Adipocyte (in vitro differentiated cells): ENCODE measurements at regions not wholly inside any gene's neighbourhood (a gene's known extent, or its start where the extent isn't known, plus 50 kb on each side); places are given as distances from the start of the nearest gene placed in this dataset.

Experiments
- DNase-seq: peaks from one replicate; pipeline ENCODE4 v3.0.0-alpha.2; 2015; ENCODE audit warnings: low read depth
- H3K27me3 ChIP-seq: replicated peaks from 2 replicates; pipeline ENCODE4 v1.7.0; 2013; ENCODE audit warnings: mild to moderate bottlenecking, low read length, moderate library complexity; ENCODE audit not compliant: control insufficient read depth, insufficient read depth
- H3K36me3 ChIP-seq: 2 replicates; pipeline ENCODE4 v1.7.0; 2013; ENCODE audit warnings: low read length, mild to moderate bottlenecking, moderate library complexity; ENCODE audit not compliant: control insufficient read depth, insufficient read depth, severe bottlenecking
- H3K4me1 ChIP-seq: 2 replicates; pipeline ENCODE4 v1.7.0; 2013; ENCODE audit warnings: mild to moderate bottlenecking, low read length, moderate library complexity; ENCODE audit not compliant: control insufficient read depth, insufficient read depth
- H3K4me3 ChIP-seq: 2 replicates; pipeline ENCODE4 v1.7.0; 2013; ENCODE audit warnings: mild to moderate bottlenecking, low read length, moderate library complexity
- H3K9ac ChIP-seq: 2 replicates; pipeline ENCODE4 v1.7.0; 2013; ENCODE audit warnings: mild to moderate bottlenecking, low read length, moderate library complexity
- H3K9me3 ChIP-seq: 2 replicates; pipeline ENCODE4 v1.7.0; 2013; ENCODE audit warnings: mild to moderate bottlenecking, low read length, moderate library complexity; ENCODE audit not compliant: control insufficient read depth

DNA sequence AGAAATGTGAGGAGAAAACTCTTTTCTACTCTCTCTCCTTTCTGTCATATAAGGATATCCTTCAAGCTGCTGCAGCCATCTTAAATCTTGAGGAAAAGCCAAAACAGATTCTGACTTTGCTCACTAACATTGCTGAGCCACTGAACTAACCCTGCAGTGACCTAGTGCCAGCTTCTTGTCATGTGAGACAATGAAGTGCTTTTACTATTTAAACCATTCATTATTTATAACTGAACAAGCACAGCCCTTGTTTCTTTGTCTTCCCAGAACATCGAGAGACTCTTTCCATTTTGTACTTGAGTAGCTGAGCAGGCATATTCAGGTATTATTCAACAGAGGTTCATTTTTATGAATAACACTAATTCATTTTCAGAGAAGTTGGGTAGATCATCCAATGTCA lies 455.0 kb upstream of the TMPO start:
- Histone ChIP-seq H3K4me1 (no peaks in the 10 kb centered on the region), H3K27me3 (peaks cover 10% of the 10 kb centered on the region)

DNA sequence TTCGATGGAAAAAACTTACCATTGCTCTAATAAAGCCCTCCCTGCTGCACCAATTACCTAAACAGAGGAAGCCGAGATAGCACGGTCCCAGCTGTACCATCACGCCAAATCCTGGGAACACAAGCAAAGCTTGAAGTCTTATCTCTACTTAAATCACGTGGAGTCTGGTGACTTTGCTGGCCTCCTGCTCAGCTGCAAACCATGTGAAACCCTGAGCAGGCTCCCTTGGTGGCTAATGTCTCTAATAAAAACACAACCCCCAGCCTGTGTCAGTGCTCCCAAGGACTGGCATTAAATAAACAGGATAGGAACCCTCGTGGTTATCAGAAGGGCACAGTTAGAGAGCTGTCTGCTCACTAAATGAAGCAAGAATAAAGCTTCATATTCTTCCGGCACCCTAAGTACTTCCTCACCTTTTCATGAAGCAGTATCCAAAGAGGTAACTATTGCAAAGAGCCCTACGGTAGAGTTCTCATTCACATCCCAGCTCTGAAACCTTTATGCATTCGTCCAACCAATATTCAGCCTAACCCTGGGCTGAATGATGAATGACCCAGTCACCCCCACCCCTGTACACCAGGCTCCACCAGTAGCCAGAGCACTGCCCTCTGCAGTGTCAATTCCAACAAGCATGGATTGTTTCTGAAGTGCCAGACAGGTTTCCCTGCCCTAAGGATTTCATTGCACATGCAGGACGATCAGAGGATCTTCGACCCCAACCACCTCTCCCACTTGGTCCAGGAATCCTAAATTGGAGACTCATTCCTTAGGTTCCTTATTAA lies 452.7 kb upstream of the TMPO start:
- no peaks in the 10 kb centered on the region for H3K9me3 ChIP-seq
- H3K4me1 ChIP-seq: no peaks in the 10 kb centered on the region
- no peak overlapping the region for H3K4me3 ChIP-seq

More for the DNA sequence above, 455.0 kb upstream of the TMPO start:
- H3K9ac ChIP-seq: no peak overlapping the region
- no peak for DNase-seq
- H3K9me3 ChIP-seq: no peaks in the 10 kb centered on the region
- no peak overlapping the region for H3K4me3 ChIP-seq
- H3K36me3 ChIP-seq: no peaks in the 10 kb centered on the region

DNA sequence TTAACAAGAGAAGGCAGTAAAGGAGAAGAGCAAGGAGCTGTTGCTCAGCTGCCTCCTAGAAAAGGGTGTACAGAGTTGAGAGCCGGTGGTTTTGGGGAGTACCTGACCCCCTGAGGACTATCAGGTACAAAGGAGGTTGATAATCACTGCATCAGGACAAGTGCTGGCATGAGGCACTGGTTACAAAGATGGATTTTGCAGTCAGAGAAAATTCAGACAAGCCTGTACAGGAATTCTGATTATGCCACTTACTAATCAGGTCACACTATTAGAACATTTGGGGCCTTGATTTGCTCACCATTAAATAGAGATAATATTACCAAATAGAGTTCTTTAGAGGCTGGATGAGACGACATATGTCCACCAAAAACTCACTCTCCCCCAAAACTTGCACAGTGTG lies 450.9 kb upstream of the TMPO start:
- Histone ChIP-seq H3K9me3 (no peaks in the 10 kb centered on the region), H3K27me3 (peaks cover 10% of the 10 kb centered on the region)

More for the DNA sequence above, 452.7 kb upstream of the TMPO start:
- Histone ChIP-seq H3K36me3 (no peaks in the 10 kb centered on the region), H3K27me3 (peaks cover 10% of the 10 kb centered on the region), H3K9ac (no peak overlapping the region)
- no peak for DNase-seq

DNA sequence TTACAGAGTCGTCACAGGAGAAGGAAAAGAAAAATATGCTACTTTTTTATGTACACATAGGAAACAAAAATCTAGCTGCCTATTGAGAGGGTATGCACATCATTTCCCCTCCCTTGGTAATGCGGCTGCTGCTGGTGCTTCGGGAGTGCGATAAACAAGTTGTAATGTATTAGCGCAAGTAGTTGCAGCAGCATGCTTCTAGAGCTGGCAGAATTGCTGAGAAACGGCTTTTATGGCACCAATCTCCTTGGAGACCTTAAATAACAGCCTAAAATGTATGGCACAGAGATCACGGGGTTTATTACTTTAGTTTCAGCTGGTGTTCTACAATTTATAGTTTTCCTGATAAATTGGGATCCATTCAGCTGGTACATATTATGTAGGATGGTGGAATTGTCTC lies 447.6 kb upstream of the TMPO start:
- H3K9ac ChIP-seq: no peak overlapping the region
- no peaks in the 10 kb centered on the region for H3K9me3 ChIP-seq
- no peaks in the 10 kb centered on the region for H3K36me3 ChIP-seq
- DNase-seq: no peak
- no peaks in the 10 kb centered on the region for H3K4me1 ChIP-seq
- H3K27me3 ChIP-seq: peaks cover 4% of the 10 kb centered on the region
- H3K4me3 ChIP-seq: no peak overlapping the region

More for the DNA sequence above, 450.9 kb upstream of the TMPO start:
- H3K36me3 ChIP-seq: no peaks in the 10 kb centered on the region
- no peaks in the 10 kb centered on the region for H3K4me1 ChIP-seq
- H3K4me3 ChIP-seq: no peak overlapping the region
- DNase-seq: no peak
- no peak overlapping the region for H3K9ac ChIP-seq

DNA sequence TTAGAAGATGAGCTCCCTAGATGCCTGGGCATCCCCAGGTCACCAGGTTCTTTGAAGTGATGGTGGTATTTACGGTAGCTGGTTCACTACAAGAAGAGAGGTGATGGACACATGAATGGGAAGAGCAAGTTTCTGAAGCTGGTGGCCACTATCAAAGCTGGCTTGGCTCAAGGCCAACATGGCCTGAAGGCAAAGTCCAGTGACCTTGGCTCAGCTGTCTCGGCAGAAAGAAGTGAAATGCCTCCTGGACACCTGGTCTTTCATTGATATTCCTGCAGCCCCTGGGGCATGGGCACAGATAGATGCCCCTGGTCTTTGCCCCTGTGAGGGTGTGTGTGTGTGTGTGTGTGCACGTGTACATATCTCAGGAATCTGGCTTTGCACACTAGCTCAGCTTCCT lies 441.8 kb upstream of the TMPO start:
- Histone ChIP-seq H3K27me3 (no peaks in the 10 kb centered on the region), H3K9me3 (no peaks in the 10 kb centered on the region), H3K9ac (no peak overlapping the region), H3K4me1 (no peaks in the 10 kb centered on the region), H3K4me3 (no peak overlapping the region), H3K36me3 (no peaks in the 10 kb centered on the region)
- DNase-seq: no peak

DNA sequence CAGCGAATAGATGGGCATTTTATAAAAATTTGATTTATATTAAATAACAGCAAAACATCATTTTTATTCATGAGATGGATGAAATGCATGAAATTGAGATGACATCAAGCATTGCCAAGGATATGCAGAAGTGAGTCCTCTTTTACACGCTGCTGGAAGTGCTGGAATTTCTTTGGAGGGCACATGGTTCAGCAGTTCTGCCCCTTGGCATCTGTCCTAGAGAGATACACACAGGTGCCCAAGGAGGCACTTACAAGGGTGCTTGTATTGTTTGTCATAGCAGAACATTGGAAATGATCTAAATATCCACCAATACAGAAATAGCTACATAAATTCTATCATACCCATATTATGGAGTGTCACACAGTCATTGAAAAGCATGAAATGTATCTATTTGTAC lies 441.1 kb upstream of the TMPO start:
- no peaks in the 10 kb centered on the region for H3K4me1 ChIP-seq
- no peaks in the 10 kb centered on the region for H3K36me3 ChIP-seq
- DNase-seq: no peak
- no peaks in the 10 kb centered on the region for H3K9me3 ChIP-seq
- H3K27me3 ChIP-seq: no peaks in the 10 kb centered on the region
- no peak overlapping the region for H3K9ac ChIP-seq
- H3K4me3 ChIP-seq: no peak overlapping the region

DNA sequence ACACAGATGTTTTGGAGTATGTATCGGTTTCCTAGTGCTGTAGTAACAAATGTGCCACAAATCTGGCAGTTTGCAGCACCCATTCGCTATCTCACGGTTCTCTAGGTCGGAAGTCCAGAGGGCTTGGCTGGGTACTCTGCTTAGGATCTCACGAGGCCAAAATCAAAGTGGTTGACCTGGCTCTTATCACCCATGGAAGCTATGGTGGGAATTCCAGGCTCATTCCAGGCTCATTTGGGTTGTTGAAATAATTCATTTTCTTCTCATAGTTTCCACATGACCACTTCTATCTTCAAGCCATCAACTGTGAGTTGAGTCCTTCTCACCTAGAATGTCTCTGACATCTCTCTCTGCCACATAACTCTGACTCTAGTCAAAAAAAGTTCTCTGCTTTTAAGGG lies 431.0 kb upstream of the TMPO start:
- no peak overlapping the region for H3K4me3 ChIP-seq
- peaks cover 5% of the 10 kb centered on the region for H3K27me3 ChIP-seq
- no peak for DNase-seq
- no peaks in the 10 kb centered on the region for H3K36me3 ChIP-seq
- H3K9ac ChIP-seq: no peak overlapping the region
- H3K9me3 ChIP-seq: no peaks in the 10 kb centered on the region
- H3K4me1 ChIP-seq: no peaks in the 10 kb centered on the region

DNA sequence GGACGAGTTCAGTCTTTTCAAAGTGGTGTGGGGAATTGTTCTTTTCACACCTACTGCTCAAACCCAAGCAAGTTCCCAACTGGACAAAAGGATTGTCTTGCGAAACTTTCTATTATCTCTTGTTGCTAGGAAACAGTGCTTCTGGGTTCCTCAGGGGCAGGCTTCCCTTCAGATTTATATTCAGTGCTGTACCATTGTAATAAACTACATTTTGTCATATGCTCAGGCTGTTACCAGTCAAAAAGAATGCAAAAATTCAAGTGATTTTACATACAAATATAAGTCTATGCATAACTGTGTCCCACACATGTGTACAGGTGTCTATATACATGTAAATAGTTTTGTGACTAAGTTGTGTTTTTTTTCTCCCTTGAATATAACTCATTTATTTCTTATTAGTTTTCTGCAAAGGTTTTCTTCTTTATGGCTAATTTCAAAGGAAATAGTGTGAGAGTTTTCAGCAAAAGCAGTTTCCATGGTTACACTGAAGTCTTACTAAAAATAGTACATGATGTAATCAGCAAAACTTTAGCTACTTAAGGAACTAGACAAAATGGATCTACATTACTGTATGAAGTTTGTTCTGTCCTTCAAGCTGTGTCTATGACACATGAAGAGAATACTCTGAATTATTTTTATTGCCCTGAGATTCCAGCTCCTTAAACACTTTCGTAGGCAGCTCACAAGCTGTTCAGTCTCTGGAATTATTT lies 430.2 kb upstream of the TMPO start:
- Histone ChIP-seq H3K9ac (no peak overlapping the region), H3K36me3 (no peaks in the 10 kb centered on the region), H3K9me3 (no peaks in the 10 kb centered on the region), H3K4me1 (no peaks in the 10 kb centered on the region), H3K27me3 (peaks cover 5% of the 10 kb centered on the region), H3K4me3 (no peak overlapping the region)
- DNase-seq: no peak

DNA sequence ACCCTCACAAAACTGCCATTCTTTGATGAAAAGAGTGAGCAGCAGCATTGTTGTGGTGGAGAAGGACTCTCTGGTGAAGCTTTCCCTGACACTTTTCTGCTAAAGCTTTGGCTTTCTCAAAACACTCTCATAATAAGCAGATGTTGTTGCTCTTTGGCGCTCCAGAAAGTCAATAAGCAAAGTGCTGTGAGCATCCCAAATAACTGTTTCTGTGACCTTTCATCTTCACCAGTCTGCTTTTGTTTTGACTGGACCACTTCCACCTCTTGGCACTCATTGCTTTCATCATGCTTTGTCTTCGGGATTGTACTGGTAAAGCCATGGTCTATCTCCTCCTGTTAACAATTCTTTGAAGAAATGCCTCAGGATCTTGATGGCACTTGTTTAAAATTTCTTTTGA lies 424.7 kb upstream of the TMPO start:
- H3K4me1 ChIP-seq: no peaks in the 10 kb centered on the region
- no peaks in the 10 kb centered on the region for H3K36me3 ChIP-seq
- no peaks in the 10 kb centered on the region for H3K9me3 ChIP-seq
- no peak overlapping the region for H3K4me3 ChIP-seq
- H3K9ac ChIP-seq: no peak overlapping the region
- DNase-seq: no peak
- peaks cover 3% of the 10 kb centered on the region for H3K27me3 ChIP-seq

DNA sequence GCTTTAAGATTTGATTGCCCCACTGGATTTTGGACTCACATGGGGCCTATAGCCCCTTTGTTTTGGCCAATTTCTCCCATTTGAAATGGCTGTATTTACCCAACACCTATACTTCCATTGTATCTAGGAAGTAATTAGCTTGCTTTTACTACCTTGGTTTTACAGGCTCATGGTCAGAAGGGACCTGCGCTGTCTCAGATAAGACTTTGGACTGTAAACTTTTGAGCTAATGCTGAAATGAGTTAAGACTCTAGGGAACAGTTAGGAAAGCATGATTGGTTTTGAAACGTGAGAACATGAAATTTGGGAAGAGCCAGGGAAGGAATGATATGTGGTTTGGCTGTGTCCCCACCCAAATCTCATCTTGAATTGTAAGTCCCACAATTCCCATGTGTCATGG lies 419.0 kb upstream of the TMPO start:
- Histone ChIP-seq H3K27me3 (no peaks in the 10 kb centered on the region), H3K36me3 (no peaks in the 10 kb centered on the region), H3K9ac (no peak overlapping the region), H3K4me3 (no peak overlapping the region), H3K9me3 (no peaks in the 10 kb centered on the region), H3K4me1 (no peaks in the 10 kb centered on the region)
- no peak for DNase-seq

DNA sequence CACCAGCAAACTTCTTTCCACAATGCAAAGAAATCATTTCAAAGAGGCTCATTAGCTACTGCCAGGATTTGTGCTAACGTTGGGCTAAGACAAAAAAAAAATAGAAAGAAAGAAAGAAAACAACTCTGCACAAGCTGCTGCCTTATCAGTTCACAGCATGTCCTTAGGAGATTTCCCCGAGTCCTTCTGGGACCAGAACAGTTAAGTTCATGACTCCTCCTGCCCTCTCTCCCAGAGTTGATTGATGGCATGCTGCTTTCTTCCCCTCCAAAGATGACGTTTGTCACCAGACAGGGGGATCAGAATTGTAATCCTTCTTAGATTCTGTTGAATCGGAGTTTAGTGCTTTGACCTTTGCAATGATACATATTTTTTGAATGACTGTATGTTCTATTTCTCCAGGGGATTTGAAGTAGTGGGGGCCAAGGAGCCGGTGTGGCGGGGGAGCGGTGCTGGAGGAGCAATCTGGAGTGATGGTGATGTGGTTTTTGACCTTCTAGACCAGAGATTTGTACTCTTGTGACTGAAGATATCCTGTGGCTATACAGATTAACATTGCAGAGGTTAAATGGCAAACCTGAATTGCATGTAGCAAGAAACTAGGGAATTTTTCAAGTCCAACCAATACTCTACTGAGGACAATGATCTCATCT lies 409.2 kb upstream of the TMPO start:
- Histone ChIP-seq H3K36me3 (no peaks in the 10 kb centered on the region), H3K9ac (no peak overlapping the region), H3K27me3 (no peaks in the 10 kb centered on the region), H3K4me1 (peaks cover 6% of the 10 kb centered on the region), H3K4me3 (peak overlapping the region; percentile 42), H3K9me3 (peaks cover 4% of the 10 kb centered on the region)
- no peak for DNase-seq
